ENCODE measurements at regions not wholly inside any gene's neighbourhood (a gene's known extent, or its start where the extent isn't known, plus 50 kb on each side); places are given as distances from the start of the nearest gene placed in this dataset.

GRCh38 chr15:79212589-79213157 is 69.8 kb upstream of the ANKRD34C start:
- TF ChIP-seq CTCF (IDR thresholded peaks at IDR 0.05) = no peak
- no peak for TF ChIP-seq POLR2A (IDR thresholded peaks at IDR 0.05)

All from uterus (tissue), 2 donors.